ENCODE measurements at regions not wholly inside any gene's neighbourhood (a gene's known extent, or its start where the extent isn't known, plus 50 kb on each side); places are given as distances from the start of the nearest gene placed in this dataset.

- no peak for DNase-seq
These were observed 124.2 kb upstream of the MSX1 start for GRCh38 chr4:4735136-4735750.

- no peak for DNase-seq
These were observed 125.0 kb upstream of the MSX1 start for GRCh38 chr4:4734425-4734824.

- DNase-seq: no peak
These were observed 125.8 kb upstream of the MSX1 start for GRCh38 chr4:4733663-4734062.

GRCh38 chr4:4730249-4730648 lies 129.2 kb upstream of the MSX1 start:
- DNase-seq: no peak

- DNase-seq: no peak
These were observed 130.3 kb upstream of the MSX1 start for GRCh38 chr4:4729206-4729605.

GRCh38 chr4:4727536-4727935 lies 131.9 kb upstream of the MSX1 start:
- no peak for DNase-seq

DNA sequence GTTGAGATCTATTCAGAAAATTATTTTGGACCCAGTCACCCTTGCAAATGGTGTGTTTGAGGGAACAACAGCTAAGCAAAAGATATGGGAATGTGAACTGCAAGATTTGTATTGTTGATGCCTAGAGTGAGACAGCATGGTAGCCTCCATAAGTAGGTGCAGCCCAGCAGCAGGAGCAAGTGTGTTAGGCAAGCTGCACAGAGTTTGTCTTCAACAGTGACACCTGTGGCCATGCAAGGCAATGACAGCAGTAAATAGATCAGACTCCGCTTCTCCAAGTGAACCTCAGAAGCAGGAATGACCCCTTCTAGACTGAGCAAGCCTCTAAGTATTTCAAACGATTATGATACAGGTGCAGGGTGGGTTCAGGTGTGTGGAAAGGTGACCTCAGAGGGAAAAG lies 133.4 kb upstream of the MSX1 start:
- DNase-seq: no peak

GRCh38 chr4:4724321-4724720 lies 135.1 kb upstream of the MSX1 start:
- no peak for DNase-seq

GRCh38 chr4:4721636-4722035 lies 137.8 kb upstream of the MSX1 start:
- no peak for DNase-seq

- DNase-seq: no peak
These were observed 138.8 kb upstream of the MSX1 start for GRCh38 chr4:4720646-4721045.

GRCh38 chr4:4719436-4719835 lies 140.0 kb upstream of the MSX1 start:
- no peak for DNase-seq

DNA sequence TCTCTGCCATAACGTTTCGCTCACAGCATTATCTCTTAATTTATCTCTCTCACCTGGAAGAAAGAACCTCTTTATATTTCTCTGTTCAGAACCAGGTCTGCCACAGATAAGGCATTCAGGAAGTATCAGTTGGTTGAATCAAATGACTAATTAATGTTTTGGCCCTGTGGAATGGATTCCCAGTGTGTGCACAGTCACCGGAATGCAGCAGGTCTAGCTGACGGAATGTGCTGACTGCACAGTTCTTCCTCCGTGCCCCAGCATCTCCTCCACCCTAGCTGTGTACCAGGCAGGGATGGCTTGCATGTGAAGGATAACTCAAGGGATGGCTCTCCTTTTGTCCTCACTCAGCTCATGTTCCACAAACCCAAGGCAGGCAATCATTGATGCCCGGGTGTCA lies 141.8 kb upstream of the MSX1 start:
- no peak for DNase-seq

- no peak for DNase-seq
These were observed 145.1 kb upstream of the MSX1 start for GRCh38 chr4:4714331-4714730.

- DNase-seq: no peak
These were observed 146.5 kb upstream of the MSX1 start for GRCh38 chr4:4712800-4713528.

DNA sequence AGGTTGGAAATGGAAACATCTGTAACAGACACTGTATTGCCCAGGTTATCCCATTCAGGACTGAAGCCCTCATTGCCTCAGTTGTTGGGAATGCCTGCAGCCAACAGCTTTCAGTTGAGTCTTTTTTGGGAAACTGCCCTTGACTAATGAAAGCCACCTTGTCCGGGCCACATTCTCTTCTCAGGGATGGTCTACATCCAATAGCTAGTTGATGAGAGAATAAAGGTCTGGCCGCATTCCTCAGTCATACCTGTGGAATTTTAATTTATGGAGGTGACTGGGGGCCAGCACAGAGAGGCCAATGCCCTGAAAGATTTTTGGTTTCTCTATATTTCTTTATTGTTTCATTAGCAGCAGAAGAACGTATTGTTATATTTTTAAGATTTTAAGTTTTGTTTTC lies 147.6 kb upstream of the MSX1 start:
- no peak for DNase-seq

DNA sequence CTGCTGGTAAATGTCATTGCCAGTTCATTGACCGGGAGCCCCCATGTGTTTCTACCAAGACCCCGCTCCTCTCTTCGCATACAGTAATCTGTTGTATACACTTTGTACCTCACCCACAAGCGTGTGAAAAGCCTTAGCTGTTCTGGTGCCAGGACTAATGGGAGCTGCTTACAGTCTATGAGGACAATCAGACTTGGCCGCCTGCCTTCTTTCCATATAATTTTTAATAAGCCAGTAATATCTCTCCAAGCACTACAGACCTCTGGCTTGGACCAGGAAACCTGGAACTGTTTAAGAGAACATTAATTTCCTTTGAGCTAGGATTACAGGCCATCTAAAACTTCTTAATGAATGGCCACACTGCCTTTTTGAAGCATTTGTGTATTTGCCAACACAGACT lies 149.7 kb upstream of the MSX1 start:
- no peak for DNase-seq

GRCh38 chr4:4704267-4704666 lies 155.2 kb upstream of the MSX1 start:
- no peak for DNase-seq

DNA sequence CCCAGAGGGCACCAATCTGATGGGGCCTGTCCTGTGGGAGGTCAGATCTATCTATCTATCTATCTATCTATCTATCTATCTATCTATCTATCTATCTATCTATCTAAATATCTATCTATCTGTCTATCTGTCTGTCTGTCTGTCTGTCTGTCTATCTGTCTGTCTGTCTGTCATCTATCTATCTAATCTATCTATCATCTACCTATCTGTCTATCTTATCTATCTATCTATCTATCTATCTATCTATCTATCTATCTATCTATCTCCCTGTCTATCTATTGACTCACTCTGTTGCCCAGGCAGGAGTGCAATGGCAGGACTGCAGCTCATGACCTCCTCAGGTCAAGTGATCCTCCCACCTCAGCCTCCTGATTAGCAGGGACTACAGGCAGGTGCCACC lies 155.7 kb upstream of the STX18 start:
- no peak for DNase-seq

DNA sequence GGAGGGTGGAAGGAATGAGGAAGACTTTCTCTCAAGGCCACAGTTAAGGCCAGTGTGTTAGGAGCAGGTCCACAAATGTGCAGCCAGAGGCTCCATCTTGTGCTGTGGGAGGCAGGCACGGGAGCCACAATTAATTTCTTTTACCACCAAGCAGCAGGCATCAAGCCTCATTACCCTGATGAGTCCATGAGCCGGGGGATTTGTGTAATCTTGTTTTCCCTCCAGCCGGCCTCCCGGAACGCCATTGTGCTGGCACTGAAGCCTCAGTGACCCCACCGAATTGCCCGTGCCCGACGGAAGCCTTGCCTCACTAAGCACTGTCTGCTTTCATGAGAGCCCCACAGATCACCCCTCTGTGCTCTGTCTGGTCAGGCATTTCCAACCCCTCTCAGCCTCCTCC lies 154.7 kb upstream of the STX18 start:
- DNase-seq: no peak

- no peak for DNase-seq
These were observed 153.6 kb upstream of the STX18 start for GRCh38 chr4:4695497-4695896.

- no peak for DNase-seq
These were observed 153.0 kb upstream of the STX18 start for GRCh38 chr4:4694827-4695226.

GRCh38 chr4:4694296-4694772 lies 152.5 kb upstream of the STX18 start:
- DNase-seq: peak in 1 of 2 donors; percentile 15

DNA sequence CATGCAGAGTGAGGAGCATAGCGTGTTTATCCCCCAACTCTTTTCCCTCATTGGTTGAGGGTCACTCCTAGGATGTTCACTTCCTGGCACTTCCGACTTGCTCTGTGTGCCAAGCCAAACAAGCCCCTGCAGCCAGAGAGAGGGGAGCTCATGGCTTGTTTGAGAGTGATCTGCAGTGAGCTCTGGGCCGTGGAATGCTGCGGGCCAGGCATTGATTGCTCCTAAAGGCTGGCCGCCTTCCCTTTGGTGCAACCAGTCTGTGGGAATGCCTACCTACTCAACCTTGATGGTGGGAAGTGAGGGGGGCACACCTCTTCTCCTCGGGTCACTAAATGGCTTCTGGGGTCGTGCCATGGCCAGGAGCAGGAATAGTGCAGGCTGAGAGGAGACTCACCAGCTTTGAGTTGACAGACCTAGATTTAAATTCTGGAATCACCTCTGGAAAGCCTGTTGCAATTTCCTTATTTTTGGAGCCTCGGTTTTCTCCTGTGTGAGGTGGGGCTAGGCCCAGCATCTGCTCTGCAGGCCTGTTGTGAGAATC lies 152.0 kb upstream of the STX18 start:
- no peak for DNase-seq

DNA sequence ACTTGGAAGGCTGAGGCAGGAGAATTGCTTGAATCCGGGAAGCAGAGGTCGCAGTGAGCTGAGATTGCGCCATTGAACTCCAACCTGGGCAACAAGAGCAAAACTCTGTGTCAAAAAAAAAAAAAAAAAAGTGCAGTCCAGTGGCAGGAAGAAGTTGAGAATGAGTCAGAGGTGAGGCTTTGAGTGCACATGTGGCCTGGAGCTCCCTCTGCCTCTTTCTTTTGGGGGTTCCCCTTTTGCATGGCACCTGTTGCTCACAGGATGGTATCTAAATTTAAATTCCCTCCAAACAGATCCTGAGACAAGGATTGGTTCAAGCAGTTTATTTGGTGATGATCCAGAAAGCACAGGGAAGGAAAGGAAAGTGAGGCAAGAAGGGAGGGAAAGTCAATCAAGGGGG lies 151.4 kb upstream of the STX18 start:
- DNase-seq: no peak

DNA sequence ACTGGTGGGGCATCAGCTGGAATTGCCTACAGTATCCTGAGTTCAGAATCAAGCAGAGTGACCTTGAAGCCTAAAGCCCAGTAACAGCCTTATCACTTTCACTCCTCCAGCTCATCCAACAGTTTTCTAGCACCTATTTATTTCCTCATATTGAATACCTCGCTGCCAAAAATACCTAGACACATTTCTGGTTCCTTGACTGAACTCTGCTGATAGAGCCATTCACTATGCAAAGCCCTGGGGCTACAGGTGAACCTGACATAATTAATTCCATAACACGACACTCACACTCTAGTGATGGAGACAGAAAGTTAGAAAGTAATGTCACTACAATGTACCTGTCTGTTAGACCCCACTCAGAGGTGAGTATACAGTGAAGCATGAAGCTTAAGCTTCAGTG lies 149.0 kb upstream of the STX18 start:
- DNase-seq: no peak
